Dermis blood vessel endothelial cell (primary cell): ENCODE measurements at regions not wholly inside any gene's neighbourhood (a gene's known extent, or its start where the extent isn't known, plus 50 kb on each side); places are given as distances from the start of the nearest gene placed in this dataset.

Source experiments
- DNase-seq: peaks from one replicate; pipeline ENCODE4 v3.0.0; 2010

DNA sequence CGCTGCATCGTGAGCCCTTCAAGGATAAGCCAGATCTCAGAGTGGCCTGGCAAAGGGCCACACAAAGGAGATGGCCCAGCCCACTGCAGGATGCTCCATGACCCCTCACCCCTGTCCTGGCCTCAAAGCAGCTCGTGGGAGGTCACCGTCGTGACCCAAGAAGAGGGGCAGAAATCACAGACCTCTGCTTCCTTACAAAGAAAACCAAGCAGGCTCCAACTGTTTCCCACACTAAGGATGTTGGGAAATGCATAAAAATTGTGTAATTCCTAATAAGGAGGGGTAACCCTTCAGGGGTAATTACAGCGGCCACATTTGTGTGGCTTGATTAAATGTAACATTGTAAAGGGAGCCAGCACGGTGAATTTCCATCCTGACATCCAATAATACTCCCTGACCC lies 102.3 kb downstream of the BOD1L2 start:
- DNase-seq = no peak

DNA sequence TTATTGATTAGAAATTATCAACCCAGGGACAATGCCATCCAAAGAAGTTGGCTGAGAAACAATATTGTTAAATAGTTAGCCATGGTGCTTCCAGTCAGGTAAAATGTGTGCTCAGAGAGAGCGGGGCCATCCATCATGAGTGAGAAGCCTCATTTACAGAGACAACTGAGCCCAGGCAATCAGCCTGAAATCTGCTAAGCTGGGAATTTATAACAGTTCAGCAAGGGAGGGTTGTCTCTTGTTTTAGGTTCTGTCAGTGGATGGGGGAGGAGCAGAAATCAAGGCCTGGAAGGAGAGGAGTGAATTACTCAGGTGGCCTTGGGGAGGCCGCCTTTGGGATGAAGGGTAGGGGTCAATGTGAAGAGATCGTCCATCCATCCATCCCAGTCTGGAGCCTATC lies 102.5 kb upstream of the ST8SIA3 start:
- no peak for DNase-seq

DNA sequence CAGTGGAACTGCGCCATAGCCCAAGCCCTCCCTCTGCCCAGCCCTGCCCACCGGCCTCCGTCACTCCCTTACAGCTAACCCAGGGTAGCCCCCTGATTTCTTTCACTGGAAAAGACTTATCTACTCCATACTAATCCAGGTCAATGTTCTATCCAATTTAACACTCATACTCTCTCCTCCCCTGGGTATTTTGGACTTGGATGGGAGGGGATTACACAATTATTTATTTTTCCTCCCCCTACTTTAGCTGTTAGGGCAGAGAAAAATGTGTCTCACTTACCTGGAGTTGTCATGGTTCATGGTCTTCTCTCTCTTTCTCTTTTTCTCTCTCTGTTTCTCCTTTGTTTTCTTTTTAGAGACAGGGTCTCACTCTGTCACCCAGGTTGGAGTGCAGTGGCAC lies 100.6 kb upstream of the ST8SIA3 start:
- no peak for DNase-seq

DNA sequence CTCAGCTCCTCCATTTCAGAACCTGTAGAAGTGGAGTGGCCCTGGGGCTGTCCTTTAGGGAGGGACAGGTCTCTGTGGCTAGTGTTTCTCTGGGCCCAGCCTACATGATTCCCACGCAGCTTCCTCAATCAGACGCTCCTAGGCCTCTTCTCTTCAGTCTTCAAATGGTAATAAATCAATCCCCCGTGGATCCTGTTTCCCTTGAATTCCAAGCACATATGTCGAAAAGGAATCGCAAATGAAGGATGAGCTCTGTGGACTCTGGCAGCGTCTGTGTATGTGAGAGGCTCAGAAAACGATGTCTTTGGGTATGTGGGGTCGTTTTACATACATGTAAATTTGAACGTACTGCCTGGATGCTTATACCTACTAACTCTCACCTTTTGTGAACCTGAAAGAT lies 98.5 kb upstream of the ST8SIA3 start:
- no peak for DNase-seq

DNA sequence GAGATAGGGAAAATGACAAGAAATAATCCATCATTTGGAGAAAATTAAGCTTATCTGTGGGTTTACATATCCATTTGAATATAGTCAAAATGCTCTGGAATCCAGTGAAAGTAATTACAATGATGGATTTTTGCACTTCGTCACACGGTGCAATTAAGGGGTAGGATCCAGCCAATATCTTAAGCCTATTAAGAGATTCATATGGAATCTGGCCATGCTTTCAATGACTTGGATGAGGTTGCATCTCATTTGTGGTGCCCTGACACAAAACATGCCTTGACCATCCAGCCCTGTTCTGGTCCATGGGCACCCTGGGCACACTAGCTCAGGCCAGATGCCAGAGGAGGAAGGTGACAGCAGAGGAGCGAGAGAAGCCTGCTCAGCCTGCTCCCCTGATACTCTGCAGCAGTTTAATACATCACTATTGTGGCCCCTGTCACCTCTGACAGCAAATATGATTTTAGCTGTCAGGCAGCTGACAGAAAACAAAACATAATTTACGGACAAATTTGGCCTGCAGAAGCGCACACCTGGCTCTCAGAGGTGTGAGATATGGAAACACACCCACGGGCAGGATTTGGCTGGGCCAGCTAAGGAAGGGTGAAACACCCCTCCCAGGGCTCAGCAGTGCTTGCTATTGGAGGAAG lies 94.1 kb upstream of the ST8SIA3 start:
- no peak for DNase-seq

DNA sequence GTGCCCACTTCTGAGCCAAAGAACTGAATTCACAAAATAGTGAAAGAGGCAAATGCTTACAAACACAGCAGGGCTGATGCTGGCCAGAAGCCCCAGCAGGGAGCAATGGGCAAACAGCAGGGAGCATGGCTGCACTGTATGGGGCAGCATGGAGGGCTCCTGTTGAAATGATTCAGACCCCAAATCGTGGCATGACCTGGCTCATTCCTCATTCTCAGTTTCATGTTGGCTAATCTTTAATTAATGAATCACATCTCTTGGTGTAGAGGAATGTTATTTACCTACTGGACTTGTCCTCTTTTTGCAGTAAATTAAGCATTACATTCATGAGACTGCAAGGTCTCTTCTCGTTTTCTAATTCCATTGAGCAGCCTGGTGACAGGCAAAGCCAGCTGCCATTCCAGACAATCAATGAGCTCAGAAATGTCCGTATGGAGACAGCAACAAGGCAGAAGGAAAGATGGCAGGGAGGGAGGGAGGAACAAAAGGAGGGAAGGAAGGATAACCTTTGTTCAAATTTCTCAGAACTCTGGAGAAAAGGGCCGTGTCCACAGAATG lies 84.9 kb upstream of the ST8SIA3 start:
- no peak for DNase-seq

DNA sequence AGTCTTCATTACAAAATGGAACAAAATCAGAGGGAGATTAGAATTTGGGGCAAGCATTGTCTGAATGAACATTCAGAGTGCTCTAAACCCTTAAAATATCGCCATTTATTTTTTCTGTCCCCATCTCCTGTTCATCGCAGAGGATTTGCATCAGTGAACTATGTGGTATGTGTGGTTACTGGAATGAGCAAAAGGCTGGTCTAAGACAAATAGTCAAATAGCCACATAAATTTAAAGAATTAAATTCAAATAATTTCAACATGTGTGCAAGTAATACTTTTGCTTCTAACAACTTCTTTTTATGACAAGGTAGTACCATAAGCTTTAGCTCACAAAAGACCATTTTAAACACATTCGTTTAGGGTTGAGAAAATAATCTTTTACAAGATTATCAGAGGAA lies 82.6 kb upstream of the ST8SIA3 start:
- DNase-seq = no peak

DNA sequence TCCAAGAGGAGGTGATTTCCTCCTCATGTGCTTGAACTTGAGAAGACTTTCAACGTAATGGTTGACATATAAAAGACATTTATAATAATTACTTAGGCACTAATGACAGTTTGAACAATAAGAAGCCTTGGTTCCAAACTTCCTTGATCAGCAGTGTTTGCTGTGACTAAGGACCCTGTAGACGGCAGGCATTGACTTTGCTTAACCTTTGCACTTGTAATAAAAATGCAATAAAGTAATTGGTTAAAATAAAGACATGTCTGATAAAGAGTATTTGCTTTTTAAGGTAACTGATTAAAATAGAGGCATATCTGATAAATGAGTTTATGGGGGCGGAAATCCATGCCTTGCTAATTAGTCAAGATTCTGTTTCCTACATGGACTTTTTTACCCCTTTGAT lies 82.2 kb upstream of the ST8SIA3 start:
- no peak for DNase-seq

DNA sequence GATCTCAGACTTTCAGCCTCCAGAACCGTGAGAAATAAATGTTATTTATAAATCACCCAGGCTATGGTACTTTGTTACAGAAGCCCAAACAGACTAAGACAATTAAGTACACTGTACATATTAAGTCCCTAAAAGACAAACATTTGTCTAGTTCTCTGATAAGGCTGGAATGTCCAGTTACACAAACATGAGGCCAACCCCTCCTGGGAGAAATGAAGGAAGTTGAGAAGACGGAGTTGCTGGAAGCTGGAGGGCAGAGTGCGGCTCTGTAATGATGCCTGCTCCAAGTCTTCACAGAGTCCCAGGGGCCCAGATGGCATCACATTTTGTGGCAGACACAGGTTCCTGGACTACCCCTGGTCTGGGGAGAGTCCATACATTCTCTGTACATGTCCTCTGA lies 79.2 kb upstream of the ST8SIA3 start:
- DNase-seq = no peak

DNA sequence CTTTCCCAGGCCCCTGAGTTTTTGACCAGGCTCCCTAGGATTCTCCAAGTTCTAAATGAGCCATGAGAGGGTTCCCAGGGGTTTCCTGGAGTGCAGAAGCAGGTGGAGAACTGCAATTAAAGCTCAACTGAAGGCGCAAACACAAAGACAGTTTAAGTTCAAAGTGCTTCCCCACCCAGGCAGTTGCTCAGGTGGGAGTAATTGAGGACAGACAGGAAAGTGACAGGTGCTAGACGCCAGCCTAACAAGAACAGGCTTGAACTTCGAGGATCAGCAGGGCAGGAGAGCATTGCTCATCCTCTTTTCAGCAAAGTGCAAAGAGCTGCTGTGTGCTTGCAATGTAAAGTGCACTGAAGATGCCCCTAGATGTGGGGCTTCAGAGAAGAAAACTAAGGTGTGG lies 77.2 kb upstream of the ST8SIA3 start:
- DNase-seq = no peak

DNA sequence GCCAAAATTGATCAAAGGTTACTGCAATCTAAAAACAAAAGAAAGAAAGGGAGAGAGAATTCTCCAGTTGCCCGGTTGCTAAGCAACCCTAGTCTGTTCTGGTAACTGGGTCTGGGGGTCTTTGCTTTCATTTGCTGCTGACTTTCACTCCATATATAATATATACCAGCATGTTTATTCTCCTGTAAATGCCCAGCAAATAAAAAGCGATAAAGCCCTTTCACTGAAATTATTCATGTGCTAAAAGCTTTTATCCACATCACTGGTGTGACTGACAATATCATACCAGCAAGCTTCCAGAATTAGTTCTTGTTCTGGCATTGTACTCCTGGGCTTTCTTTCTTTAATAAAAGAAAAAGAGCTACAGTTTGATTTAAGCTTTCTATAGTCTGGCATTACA lies 75.5 kb upstream of the ST8SIA3 start:
- DNase-seq = no peak

DNA sequence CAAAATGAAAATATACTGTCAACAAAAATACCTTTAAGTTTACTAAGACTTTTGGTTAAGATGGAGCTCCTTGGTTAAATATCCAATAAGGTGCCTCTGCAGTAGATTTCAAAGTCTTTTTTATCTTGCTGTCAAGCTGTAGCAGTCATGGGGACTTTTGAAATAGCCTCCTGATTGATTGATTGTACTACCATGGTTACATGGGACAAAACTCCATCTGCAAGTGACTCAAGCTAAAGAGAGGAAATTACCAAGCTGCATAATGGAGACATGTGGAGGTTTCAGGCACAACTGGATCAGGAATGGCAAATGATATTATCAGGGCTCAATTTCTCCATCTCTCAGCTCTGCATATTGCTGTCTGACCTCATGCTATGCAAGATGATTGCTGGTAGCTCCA lies 73.4 kb upstream of the ST8SIA3 start:
- no peak for DNase-seq

DNA sequence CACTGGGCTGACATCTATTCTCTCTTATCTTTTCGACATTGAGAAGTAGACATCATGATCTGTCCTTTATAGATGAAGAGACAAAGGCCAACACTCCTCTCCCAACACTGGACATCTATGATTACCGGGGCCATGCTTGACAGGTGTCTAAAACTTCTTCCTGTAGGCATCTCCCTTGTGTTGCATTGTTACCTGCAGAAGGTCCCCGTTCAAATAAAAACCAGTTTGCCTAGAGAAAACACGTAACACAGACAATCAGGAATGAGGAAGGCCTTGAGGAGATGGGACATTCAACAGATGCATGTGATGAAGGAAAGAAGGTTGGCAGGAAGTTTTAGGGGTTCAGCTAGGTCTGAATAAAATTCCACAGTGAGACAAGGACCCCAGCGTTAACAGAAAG lies 70.8 kb upstream of the ST8SIA3 start:
- no peak for DNase-seq

DNA sequence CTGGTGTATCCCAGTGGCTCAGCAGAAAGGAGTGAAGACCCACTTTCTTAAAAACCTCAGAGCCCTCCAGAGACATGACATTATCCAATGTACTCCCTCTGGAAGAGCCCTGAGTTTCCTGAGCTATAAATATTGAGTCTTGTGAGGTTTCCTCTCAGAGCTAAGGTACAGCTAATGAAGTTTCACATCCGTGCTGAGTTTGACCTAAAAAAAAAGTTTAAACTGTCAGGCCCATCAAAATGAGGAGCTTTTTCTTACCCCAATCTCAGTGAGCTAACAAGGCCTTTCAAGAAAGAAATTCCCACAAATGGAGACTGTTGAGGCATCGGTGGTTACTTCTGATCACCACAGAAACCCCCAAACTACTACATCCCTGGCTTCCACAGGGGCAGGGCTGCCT lies 65.4 kb upstream of the ST8SIA3 start:
- no peak for DNase-seq

DNA sequence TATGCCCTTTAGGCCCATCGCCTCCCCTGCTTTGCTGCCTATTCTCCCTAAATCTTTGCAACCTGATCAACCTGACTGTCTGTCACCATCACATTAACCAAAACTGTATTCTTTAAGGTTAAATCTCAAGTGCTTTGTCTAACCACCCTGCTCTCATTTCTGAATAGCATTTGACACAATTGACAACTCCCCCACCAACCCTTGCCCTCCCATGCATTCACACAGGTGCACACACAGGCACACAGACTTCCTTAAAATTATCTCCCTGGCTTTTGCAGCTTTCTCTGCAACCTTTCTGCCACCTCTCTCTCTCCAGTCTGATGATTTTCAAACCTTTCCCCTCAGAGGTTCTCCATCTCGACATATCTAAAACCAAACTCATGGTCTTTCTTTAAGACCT lies 64.6 kb upstream of the ST8SIA3 start:
- no peak for DNase-seq

DNA sequence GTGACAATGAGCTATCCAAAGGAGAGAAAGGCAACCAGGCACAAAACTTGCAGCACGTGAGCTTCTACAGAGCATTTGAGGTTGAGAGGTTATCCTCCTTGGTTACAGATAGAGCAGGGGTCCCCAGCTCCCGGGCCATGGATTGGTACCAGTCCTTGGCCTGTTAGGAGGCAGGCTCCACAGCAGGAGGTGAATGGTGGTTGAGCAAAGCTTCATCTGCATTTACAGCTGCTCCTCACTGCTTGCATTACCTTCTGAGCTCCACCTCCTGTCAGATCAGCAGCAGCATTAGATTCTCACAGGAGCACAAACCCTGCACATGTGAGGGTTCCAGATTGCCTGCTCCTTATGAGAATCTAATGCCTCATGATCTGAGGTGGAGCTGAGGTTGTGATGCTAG lies 57.8 kb upstream of the ST8SIA3 start:
- no peak for DNase-seq

DNA sequence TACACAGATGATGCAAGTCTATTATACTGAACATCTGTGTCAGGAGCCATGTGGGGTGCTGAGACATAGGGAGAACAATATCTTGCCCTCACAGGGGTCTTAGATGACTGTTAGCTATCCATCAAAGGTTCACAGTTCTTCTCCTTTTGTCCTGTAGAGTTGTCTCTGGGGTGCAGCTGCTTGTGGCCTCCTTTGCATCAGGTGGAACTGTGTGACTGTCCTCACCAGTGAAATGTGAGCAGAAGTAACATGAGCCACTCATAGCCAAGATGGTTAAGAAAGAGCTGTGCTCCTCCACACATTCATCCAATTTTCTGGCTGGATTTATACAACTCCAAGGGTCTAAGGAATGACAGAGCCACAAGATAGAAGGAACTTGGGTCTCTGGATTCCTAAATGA lies 56.0 kb upstream of the ST8SIA3 start:
- no peak for DNase-seq

DNA sequence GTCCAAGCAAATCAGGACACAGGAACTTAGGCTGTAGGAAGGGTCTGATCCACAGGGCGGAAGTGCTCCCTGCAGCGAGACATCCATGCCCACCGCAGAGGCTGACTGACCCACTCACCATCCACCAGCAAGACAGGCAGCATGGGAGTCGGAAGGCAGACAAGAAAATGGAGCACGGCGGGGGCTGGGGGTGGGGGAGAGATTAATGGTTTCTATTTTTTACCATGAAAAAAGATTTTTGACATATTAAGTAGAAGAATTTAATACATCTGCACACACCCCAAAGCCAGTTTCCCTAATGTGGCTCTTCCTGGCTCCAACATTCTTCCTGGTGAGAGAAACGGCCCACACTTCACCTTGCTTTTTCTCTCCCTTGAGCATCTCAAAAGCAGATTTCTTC lies 55.1 kb upstream of the ST8SIA3 start:
- DNase-seq = no peak

DNA sequence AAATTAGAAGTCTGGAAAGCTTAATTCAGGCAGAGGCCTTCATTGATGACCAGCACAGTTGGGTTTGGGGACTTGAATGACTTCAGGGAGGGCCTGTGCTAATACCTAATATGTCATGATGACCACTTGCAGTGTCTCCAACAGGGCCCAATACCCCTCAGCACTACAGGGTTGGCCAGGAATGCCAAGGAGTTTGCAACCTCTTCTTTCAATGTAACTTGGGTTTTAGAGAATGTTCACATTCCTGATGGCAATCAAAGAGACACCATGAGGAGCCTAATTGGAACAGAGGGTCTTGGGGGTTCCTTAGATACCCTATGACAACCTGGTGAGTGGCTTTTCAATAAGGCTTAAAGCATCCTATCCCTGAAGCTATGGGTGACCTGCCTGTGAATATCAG lies 52.4 kb upstream of the ST8SIA3 start:
- no peak for DNase-seq

DNA sequence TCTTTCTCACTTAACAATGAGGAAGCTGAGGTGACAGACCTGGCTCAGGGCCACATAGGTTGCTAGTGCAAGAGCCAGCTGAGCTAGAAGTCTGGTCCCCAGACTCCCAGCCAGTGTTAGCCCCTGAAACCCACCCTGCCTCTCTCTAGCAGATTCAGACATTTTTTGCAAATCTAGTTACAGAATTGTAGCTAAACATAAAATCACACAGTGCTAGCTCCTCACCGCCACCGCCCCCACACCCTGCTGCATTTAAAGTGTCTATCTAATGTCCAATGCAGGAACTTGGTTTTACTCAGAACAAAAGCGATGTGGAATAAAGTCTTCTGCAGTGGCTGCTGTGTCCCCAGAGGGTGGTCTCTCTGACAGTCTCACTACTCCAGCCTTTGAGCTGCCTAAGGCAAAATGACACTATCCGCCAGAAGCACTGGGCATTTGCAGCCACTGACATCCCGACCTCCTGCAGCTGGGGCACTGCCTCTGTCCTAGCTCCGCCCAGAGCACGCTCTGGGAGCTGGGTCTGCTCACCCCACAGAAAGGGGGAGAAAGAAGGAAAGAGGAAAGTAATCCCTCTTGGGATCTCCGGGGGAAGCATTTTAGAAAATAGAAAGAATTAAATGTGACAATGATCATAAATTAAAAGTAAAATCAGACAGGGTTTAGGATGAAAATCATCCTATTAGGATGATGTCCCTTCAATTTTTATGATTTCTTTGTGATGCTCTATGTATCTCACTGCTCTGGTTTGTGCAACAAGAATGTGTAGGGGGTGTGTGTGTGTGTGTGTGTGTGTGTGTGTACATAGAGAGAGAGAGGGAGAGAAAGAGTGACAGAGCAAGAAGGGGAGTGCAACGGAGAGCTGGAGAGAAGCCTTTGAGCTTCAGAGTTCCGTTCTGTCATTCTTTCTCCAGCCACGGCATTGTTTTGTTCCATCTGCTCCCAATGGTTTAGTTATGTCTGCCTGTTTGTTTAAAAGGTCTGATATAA lies 50.5 kb upstream of the ST8SIA3 start:
- no peak for DNase-seq
